C4-2B (cell line): ENCODE measurements at regions not wholly inside any gene's neighbourhood (a gene's known extent, or its start where the extent isn't known, plus 50 kb on each side); places are given as distances from the start of the nearest gene placed in this dataset.

ENCODE experiments used
- CTCF ChIP-seq: fragments of 450-650 bp; conservative IDR thresholded peaks from 2 replicates; pipeline ENCODE4 v1.5.1; 2017; ENCODE audit warnings: mild to moderate bottlenecking
- ZFX ChIP-seq: fragments of 450-650 bp; IDR thresholded peaks from 2 replicates; pipeline ENCODE4 v1.6.1; 2017

GRCh38 chr10:21010615-21011014 is 113.5 kb upstream of the NEBL start:
- TF ChIP-seq CTCF (no peak), ZFX (no peak)
